ENCODE measurements at regions not wholly inside any gene's neighbourhood (a gene's known extent, or its start where the extent isn't known, plus 50 kb on each side); places are given as distances from the start of the nearest gene placed in this dataset.
"Not testable (repeated sequence)": the region's sequence is repeated elsewhere in the genome, so short reads cannot be mapped to it uniquely, and the experiment has no call there.

GRCh38 chr13:48843630-48844380 lies 131.9 kb upstream of the FNDC3A start:
- DNase-seq (ENCODE audit: low read depth in 1 of 2, low spot score in 1 of 2), result no peak

- no peak for DNase-seq (ENCODE audit: low read depth in 1 of 2, low spot score in 1 of 2)
These were observed 131.0 kb upstream of the FNDC3A start for GRCh38 chr13:48844676-48845075.

- DNase-seq (ENCODE audit: low read depth in 1 of 2, low spot score in 1 of 2), result no peak
These were observed 126.2 kb upstream of the FNDC3A start for GRCh38 chr13:48849515-48849914.

GRCh38 chr13:48851707-48852106 lies 124.0 kb upstream of the FNDC3A start:
- no peak for DNase-seq (ENCODE audit: low read depth in 1 of 2, low spot score in 1 of 2)

- DNase-seq (ENCODE audit: low read depth in 1 of 2, low spot score in 1 of 2), result no peak
These were observed 122.6 kb upstream of the FNDC3A start for GRCh38 chr13:48852911-48853727.

GRCh38 chr13:48853728-48854102 lies 122.0 kb upstream of the FNDC3A start:
- DNase-seq (ENCODE audit: low read depth in 1 of 2, low spot score in 1 of 2), result no peak

- no peak for DNase-seq (ENCODE audit: low read depth in 1 of 2, low spot score in 1 of 2)
These were observed 118.1 kb upstream of the FNDC3A start for GRCh38 chr13:48857576-48857975.

- DNase-seq (ENCODE audit: low read depth in 1 of 2, low spot score in 1 of 2), result no peak
These were observed 117.4 kb upstream of the FNDC3A start for GRCh38 chr13:48858122-48858902.

- DNase-seq (ENCODE audit: low read depth in 1 of 2, low spot score in 1 of 2), result no peak
These were observed 116.2 kb upstream of the FNDC3A start for GRCh38 chr13:48859272-48860105.

- no peak for DNase-seq (ENCODE audit: low read depth in 1 of 2, low spot score in 1 of 2)
These were observed 115.3 kb upstream of the FNDC3A start for GRCh38 chr13:48860364-48860763.

GRCh38 chr13:48862572-48862971 lies 113.1 kb upstream of the FNDC3A start:
- DNase-seq (ENCODE audit: low read depth in 1 of 2, low spot score in 1 of 2), result no peak

- DNase-seq (ENCODE audit: low read depth in 1 of 2, low spot score in 1 of 2), result no peak
These were observed 111.6 kb upstream of the FNDC3A start for GRCh38 chr13:48864100-48864499.

GRCh38 chr13:48866249-48866648 lies 109.5 kb upstream of the FNDC3A start:
- no peak for DNase-seq (ENCODE audit: low read depth in 1 of 2, low spot score in 1 of 2)

- DNase-seq (ENCODE audit: low read depth in 1 of 2, low spot score in 1 of 2), result no peak
These were observed 102.6 kb upstream of the FNDC3A start for GRCh38 chr13:48873081-48873480.

GRCh38 chr13:48873587-48873986 lies 102.1 kb upstream of the FNDC3A start:
- no peak for DNase-seq (ENCODE audit: low read depth in 1 of 2, low spot score in 1 of 2)

- DNase-seq (ENCODE audit: low read depth in 1 of 2, low spot score in 1 of 2), result no peak
These were observed 101.5 kb upstream of the FNDC3A start for GRCh38 chr13:48874165-48874564.

- no peak for DNase-seq (ENCODE audit: low read depth in 1 of 2, low spot score in 1 of 2)
These were observed 100.7 kb upstream of the FNDC3A start for GRCh38 chr13:48875047-48875446.

- no peak for DNase-seq (ENCODE audit: low read depth in 1 of 2, low spot score in 1 of 2)
These were observed 99.4 kb upstream of the FNDC3A start for GRCh38 chr13:48876289-48876688.

GRCh38 chr13:48879432-48879831 lies 96.3 kb upstream of the FNDC3A start:
- DNase-seq (ENCODE audit: low read depth in 1 of 2, low spot score in 1 of 2), result no peak

GRCh38 chr13:48879854-48880253 lies 95.9 kb upstream of the FNDC3A start:
- no peak for DNase-seq (ENCODE audit: low read depth in 1 of 2, low spot score in 1 of 2)

- not testable (repeated sequence) for DNase-seq (ENCODE audit: low read depth in 1 of 2, low spot score in 1 of 2)
These were observed 91.9 kb upstream of the FNDC3A start for GRCh38 chr13:48883786-48884185.

Data from activated T-helper 1 cell treated with anti-CD3 and anti-CD28 coated beads, Interleukin-2, amount 50 U/mL, for 16 hours (primary cell).